Endothelial cell (in vitro differentiated cells): ENCODE measurements at regions not wholly inside any gene's neighbourhood (a gene's known extent, or its start where the extent isn't known, plus 50 kb on each side); places are given as distances from the start of the nearest gene placed in this dataset.
A peak's percentile ranks its signal among the peaks of the same experiment; 100 is the strongest.

ENCODE experiments used
- DNase-seq: peaks from one replicate; pipeline ENCODE4 v3.0.0; 2021; ENCODE audit warnings: low spot score
- H3K27ac Mint-ChIP-seq: one replicate; pipeline ENCODE4 v1.8.0; 2021; ENCODE audit warnings: mixed read lengths, inconsistent platforms; ENCODE audit not compliant: unreplicated experiment
- H3K27me3 Mint-ChIP-seq: one replicate; pipeline ENCODE4 v1.8.0; 2021; ENCODE audit warnings: mild to moderate bottlenecking, moderate library complexity, mixed read lengths, inconsistent platforms; ENCODE audit not compliant: unreplicated experiment
- H3K36me3 Mint-ChIP-seq: one replicate; pipeline ENCODE4 v1.8.0; 2021; ENCODE audit warnings: mild to moderate bottlenecking, low read depth, mixed read lengths, inconsistent platforms; ENCODE audit not compliant: unreplicated experiment
- H3K4me1 Mint-ChIP-seq: one replicate; pipeline ENCODE4 v1.8.0; 2021; ENCODE audit warnings: mild to moderate bottlenecking, mixed read lengths, inconsistent platforms; ENCODE audit not compliant: unreplicated experiment
- H3K4me3 Mint-ChIP-seq: one replicate; pipeline ENCODE4 v1.8.0; 2021; ENCODE audit warnings: mild to moderate bottlenecking, mixed read lengths, inconsistent platforms; ENCODE audit not compliant: unreplicated experiment
- H3K9me3 Mint-ChIP-seq: one replicate; pipeline ENCODE4 v1.8.0; 2021; ENCODE audit warnings: mixed read lengths, inconsistent platforms; ENCODE audit not compliant: unreplicated experiment
- TF ChIP-seq, protein P1 (sequence below): fragments of 200-600 bp; sonication (generic); IDR thresholded peaks from one replicate; pipeline ENCODE4 v1.5.0; 2021; ENCODE audit warnings: antibody characterized with exemption; ENCODE audit not compliant: unreplicated experiment

DNA sequence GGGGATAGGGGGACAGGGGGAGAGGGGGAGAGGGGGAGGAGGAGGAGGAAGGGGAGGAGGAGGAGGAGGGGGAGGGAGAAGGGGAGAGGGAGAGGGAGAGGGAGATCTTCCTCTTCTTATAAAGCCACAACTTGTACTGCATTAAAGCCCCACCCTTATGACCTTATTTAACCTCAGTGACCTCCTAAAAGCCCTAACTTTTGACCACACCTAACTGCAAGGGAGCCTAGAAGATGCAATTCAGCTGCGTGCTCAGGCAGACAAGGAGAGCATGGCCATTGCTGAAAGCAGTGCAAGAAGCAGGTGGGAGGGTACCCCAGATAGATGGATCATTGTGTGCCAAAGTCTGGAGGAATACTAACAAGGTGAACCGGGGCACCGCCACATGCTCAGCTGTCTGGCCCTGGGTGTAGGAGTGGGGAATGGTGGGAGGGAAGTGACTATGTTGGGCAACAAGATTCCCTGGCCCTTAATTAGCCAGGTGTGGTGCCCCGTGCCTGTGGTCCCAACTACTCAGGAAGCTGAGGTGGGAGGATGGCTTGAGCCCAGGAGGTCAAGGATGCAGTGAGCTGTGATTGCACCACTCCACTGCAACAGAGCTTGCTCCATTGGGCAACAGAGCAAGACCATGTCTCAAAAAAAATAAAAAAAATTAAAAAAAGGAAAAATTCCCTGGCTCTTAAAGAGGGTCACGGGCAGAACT lies 125.4 kb upstream of the BOD1 start:
- H3K4me1 Mint-ChIP-seq = peaks cover 20% of the 10 kb centered on the region
- H3K27me3 Mint-ChIP-seq = peaks cover 4% of the 10 kb centered on the region
- no peaks in the 10 kb centered on the region for H3K9me3 Mint-ChIP-seq
- DNase-seq = no peak
- no peaks in the 10 kb centered on the region for H3K36me3 Mint-ChIP-seq
- H3K4me3 Mint-ChIP-seq = no peak overlapping the region
- TF ChIP-seq, protein P1, sequence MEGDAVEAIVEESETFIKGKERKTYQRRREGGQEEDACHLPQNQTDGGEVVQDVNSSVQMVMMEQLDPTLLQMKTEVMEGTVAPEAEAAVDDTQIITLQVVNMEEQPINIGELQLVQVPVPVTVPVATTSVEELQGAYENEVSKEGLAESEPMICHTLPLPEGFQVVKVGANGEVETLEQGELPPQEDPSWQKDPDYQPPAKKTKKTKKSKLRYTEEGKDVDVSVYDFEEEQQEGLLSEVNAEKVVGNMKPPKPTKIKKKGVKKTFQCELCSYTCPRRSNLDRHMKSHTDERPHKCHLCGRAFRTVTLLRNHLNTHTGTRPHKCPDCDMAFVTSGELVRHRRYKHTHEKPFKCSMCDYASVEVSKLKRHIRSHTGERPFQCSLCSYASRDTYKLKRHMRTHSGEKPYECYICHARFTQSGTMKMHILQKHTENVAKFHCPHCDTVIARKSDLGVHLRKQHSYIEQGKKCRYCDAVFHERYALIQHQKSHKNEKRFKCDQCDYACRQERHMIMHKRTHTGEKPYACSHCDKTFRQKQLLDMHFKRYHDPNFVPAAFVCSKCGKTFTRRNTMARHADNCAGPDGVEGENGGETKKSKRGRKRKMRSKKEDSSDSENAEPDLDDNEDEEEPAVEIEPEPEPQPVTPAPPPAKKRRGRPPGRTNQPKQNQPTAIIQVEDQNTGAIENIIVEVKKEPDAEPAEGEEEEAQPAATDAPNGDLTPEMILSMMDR = no peak
- H3K27ac Mint-ChIP-seq = no peak overlapping the region

DNA sequence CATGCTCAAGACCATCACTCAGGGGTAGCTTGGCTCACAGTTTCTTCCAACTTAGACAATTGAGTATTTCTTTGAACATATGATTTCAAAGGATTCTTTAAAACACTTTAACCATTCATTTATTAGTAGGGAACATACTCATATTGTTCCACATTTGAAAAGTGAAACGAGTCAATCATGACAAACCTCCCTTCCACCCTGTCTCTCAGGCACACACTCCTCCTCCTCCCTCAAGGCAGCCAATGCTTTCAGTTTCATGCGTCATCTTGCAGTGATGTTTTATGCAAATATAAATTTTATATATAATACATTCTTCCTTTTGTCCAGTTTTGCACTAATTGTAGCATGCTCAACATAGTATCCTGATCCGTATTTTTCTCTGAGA lies 126.0 kb upstream of the BOD1 start:
- Mint-ChIP-seq H3K27ac (peak overlapping the region; percentile 26), H3K4me1 (peaks cover 20% of the 10 kb centered on the region), H3K9me3 (no peaks in the 10 kb centered on the region), H3K4me3 (no peak overlapping the region), H3K36me3 (no peaks in the 10 kb centered on the region), H3K27me3 (peaks cover 4% of the 10 kb centered on the region)
- no peak for DNase-seq
- TF ChIP-seq, protein P1 = no peak

DNA sequence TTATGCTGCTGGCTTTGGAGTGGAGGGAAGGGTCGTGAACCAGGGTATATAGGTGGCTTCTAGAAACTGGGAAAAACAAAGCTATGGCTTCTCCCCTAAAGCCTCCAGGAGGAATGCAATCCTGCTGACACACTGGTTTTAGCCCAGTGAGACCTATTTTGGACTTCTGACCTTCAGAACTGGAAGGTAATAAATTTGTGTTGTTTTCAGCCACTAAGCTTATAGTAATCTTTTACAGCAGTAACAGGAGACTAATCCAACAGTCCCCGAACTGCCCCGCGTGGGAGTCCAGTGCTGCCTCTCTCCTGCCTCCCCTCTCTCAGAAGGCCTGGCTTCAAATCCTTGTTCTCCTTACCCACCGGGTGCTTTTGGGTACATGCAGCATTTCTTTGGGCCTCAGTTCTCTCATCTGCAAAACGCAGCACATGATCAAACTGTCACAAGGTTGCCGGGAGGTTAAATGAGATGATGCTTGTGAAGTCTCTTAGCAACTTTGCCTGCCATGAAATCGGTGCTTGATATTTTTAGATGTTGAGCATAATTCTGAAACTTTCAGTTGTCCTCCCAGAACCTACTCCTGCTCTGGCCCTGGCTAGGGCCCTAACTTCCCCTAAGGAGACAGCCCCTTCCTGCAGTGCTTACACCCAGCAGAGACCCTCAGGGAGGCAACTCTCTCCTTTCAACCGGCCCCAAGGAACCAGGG lies 127.3 kb upstream of the BOD1 start:
- Mint-ChIP-seq H3K4me1 (peaks cover 20% of the 10 kb centered on the region), H3K27me3 (peaks cover 4% of the 10 kb centered on the region), H3K27ac (no peak overlapping the region), H3K36me3 (no peaks in the 10 kb centered on the region), H3K4me3 (no peak overlapping the region), H3K9me3 (no peaks in the 10 kb centered on the region)
- no peak for DNase-seq
- TF ChIP-seq, protein P1 = no peak

DNA sequence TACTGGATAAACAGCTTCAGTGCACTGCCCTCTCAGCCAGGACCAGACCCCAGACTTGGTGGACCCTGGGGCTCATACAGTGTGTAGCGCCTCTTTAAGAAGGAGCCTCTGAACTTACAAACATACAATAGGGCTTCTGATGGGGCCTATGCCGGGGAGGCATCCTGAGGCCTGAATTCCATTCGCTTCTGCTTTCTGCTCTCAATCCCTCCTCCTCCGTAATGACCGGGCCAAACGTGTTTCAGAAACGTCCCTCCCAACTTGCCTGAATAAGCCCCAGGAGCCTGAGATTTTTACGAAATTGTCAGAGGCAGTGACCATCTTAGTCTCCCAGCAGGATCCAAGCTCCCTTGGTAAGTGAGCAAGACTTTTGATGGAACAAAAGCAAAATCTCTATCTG lies 128.1 kb upstream of the BOD1 start:
- H3K4me1 Mint-ChIP-seq = peaks cover 20% of the 10 kb centered on the region
- TF ChIP-seq, protein P1 = no peak
- no peaks in the 10 kb centered on the region for H3K36me3 Mint-ChIP-seq
- no peak overlapping the region for H3K27ac Mint-ChIP-seq
- no peaks in the 10 kb centered on the region for H3K9me3 Mint-ChIP-seq
- H3K4me3 Mint-ChIP-seq = no peak overlapping the region
- DNase-seq = no peak
- H3K27me3 Mint-ChIP-seq = peaks cover 4% of the 10 kb centered on the region

DNA sequence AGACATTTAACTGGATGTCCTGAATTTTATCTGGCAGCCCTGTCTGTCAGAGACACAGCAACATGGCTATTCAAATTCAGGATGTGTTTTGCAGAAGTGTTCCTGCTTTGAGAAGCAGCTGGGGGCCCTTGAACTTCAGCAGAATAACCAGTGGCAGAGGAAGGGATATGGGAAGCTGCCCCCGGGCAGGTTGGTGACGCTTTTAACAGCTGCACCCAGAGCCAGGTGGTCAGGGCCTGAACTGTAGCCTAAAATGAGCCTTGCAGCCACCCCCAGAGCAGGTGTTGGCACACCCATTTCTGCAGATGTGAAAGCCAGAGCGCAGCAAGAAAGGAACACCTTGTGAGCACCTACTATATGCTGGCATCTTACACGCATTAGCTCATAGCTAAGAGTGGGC lies 128.7 kb upstream of the BOD1 start:
- TF ChIP-seq, protein P1 = no peak
- Mint-ChIP-seq H3K27ac (no peak overlapping the region), H3K4me1 (peaks cover 20% of the 10 kb centered on the region), H3K36me3 (no peaks in the 10 kb centered on the region), H3K27me3 (peaks cover 4% of the 10 kb centered on the region), H3K9me3 (no peaks in the 10 kb centered on the region), H3K4me3 (no peak overlapping the region)
- no peak for DNase-seq
